Progenitor cell of endocrine pancreas (in vitro differentiated cells): ENCODE measurements at regions not wholly inside any gene's neighbourhood (a gene's known extent, or its start where the extent isn't known, plus 50 kb on each side); places are given as distances from the start of the nearest gene placed in this dataset.

Experiments used
- DNase-seq: peaks from one replicate; pipeline ENCODE4 v3.0.0; 2021; ENCODE audit warnings: low spot score; ENCODE audit not compliant: unreplicated experiment
- H3K27ac Mint-ChIP-seq: 2 replicates; pipeline ENCODE4 v1.8.0; 2021; ENCODE audit warnings: mild to moderate bottlenecking, moderate library complexity, mixed read lengths
- H3K27me3 Mint-ChIP-seq: 2 replicates; pipeline ENCODE4 v1.8.0; 2021; ENCODE audit warnings: mixed read lengths
- H3K36me3 Mint-ChIP-seq: 2 replicates; pipeline ENCODE4 v1.8.0; 2022; ENCODE audit warnings: mixed read lengths; ENCODE audit not compliant: insufficient read depth
- H3K4me1 Mint-ChIP-seq: 2 replicates; pipeline ENCODE4 v1.8.0; 2021; ENCODE audit warnings: low read depth, mixed read lengths
- H3K4me3 Mint-ChIP-seq: 2 replicates; pipeline ENCODE4 v1.8.0; 2021; ENCODE audit warnings: low read depth, mild to moderate bottlenecking, moderate library complexity, mixed read lengths
- H3K9me3 Mint-ChIP-seq: 2 replicates; pipeline ENCODE4 v1.8.0; 2021; ENCODE audit warnings: low read depth, mixed read lengths
- TF ChIP-seq, protein P1 (sequence below): fragments of 200-600 bp; sonication (generic); IDR thresholded peaks from one replicate; pipeline ENCODE4 v1.5.0; 2021; ENCODE audit warnings: antibody characterized with exemption, mild to moderate bottlenecking; ENCODE audit not compliant: unreplicated experiment

DNA sequence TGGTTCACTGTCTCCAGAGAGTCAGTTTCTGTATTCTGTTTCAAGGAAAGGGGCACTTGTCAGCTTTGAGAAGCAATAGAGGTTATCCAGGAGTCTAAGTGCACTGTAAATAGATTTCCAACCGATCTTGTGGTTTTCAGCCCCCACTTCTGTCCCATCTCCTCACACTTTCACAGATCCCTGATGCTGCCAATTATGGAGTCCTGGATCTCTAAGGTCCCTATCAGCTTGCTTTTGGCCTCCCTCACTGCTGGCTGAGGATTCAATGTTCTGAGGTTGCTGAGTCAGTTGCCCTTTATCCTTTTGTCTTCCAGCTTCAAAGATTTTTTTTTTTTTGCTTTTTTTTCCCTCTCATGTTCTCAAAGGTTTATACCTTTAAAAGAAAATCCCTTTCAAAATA, 98.4 kb downstream of the DIRAS3 start:
- Mint-ChIP-seq H3K27me3 (no peaks in the 10 kb centered on the region), H3K36me3 (no peaks in the 10 kb centered on the region), H3K9me3 (no peaks in the 10 kb centered on the region), H3K27ac (no peak overlapping the region), H3K4me3 (no peak overlapping the region), H3K4me1 (peaks cover 2% of the 10 kb centered on the region)
- no peak for DNase-seq
- TF ChIP-seq, protein P1, sequence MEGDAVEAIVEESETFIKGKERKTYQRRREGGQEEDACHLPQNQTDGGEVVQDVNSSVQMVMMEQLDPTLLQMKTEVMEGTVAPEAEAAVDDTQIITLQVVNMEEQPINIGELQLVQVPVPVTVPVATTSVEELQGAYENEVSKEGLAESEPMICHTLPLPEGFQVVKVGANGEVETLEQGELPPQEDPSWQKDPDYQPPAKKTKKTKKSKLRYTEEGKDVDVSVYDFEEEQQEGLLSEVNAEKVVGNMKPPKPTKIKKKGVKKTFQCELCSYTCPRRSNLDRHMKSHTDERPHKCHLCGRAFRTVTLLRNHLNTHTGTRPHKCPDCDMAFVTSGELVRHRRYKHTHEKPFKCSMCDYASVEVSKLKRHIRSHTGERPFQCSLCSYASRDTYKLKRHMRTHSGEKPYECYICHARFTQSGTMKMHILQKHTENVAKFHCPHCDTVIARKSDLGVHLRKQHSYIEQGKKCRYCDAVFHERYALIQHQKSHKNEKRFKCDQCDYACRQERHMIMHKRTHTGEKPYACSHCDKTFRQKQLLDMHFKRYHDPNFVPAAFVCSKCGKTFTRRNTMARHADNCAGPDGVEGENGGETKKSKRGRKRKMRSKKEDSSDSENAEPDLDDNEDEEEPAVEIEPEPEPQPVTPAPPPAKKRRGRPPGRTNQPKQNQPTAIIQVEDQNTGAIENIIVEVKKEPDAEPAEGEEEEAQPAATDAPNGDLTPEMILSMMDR, result no peak

DNA sequence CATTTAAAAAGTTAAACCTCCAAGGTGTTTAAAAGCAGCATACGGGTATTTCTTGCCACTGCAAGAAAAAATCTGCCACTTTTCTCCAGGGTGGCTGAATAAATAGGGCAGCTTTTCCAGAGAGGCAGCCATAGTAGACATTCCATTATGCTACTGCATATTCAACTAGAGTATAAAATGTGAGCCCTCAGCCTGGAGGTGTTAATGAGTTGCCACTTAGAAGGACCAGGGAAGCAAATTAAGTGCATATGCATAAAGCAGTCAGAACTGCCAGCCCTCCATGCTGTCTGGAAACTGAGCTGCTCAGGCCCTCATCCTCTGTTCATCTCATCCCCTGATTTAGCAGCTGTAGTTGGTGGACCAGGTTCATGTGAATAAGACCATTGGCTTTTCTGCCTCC, 99.4 kb downstream of the DIRAS3 start:
- DNase-seq, result no peak
- H3K36me3 Mint-ChIP-seq, result no peaks in the 10 kb centered on the region
- H3K9me3 Mint-ChIP-seq, result no peaks in the 10 kb centered on the region
- TF ChIP-seq, protein P1, result no peak
- no peak overlapping the region for H3K4me3 Mint-ChIP-seq
- no peaks in the 10 kb centered on the region for H3K4me1 Mint-ChIP-seq
- no peaks in the 10 kb centered on the region for H3K27me3 Mint-ChIP-seq
- no peak overlapping the region for H3K27ac Mint-ChIP-seq

DNA sequence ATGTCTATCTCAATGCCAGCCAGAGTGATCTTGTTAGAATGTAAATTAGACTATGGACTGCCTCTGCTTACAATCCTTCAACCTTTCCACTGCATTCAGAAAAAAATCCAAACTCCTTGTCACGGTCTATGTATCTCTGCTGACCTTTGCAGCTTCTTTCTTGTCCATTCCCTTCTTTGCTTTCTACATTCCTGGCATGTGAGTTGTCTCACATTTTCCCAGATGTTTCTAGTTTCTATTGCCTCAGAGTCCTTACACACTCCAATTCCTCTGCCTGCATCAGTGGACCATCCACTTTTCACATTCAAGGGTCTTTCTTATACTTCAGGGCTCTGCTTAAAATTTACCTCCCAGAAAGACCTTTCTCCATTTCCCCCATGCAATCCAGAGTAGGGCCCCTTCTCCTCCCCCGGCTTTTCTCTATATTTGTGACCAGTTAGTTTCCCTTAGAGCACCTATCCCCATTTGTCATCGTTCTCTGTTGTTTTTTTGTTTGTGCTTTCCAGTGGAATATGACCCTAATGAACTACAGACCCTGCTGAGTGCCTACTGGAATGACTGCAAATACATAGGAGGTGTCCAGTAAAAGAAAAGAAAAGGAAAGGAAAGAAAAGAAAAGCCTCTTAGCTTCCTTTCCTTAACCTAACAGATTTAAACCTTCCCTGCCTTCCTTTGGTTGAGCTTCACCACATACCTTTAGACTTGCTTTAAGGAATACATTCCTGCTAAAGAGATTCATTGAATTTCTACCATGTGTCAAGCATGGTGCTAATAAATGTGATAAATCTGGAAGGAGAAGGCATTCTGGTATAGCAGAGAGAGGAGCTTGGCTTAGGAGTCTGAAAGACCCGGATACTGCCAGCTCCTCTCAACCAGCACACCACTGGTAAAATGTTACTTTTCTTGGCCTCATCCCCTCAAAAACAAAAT, 102.0 kb downstream of the DIRAS3 start:
- H3K4me3 Mint-ChIP-seq, result no peak overlapping the region
- H3K4me1 Mint-ChIP-seq, result no peaks in the 10 kb centered on the region
- no peaks in the 10 kb centered on the region for H3K9me3 Mint-ChIP-seq
- H3K27me3 Mint-ChIP-seq, result no peaks in the 10 kb centered on the region
- TF ChIP-seq, protein P1, result no peak
- no peak overlapping the region for H3K27ac Mint-ChIP-seq
- DNase-seq, result no peak
- H3K36me3 Mint-ChIP-seq, result no peaks in the 10 kb centered on the region

DNA sequence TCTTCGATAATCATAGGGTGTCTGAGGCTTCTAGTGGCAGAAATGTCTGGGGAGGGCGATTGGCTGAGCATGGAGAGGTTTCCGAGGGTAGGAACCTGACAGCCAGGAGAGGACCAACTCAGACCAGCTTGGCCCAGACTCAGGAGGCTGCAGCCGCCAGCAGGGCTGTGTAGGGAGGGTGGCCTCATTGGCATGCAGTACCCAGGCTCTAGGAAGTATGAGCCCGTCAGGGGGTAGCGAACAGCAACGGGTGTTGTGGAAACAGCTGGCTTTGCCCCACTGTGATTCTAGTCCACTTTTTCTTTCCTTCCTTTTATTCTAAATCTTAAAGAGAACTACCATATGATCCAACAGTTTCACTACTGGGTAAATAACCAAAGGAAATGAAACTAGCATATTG, 103.3 kb downstream of the DIRAS3 start:
- H3K27ac Mint-ChIP-seq, result no peak overlapping the region

DNA sequence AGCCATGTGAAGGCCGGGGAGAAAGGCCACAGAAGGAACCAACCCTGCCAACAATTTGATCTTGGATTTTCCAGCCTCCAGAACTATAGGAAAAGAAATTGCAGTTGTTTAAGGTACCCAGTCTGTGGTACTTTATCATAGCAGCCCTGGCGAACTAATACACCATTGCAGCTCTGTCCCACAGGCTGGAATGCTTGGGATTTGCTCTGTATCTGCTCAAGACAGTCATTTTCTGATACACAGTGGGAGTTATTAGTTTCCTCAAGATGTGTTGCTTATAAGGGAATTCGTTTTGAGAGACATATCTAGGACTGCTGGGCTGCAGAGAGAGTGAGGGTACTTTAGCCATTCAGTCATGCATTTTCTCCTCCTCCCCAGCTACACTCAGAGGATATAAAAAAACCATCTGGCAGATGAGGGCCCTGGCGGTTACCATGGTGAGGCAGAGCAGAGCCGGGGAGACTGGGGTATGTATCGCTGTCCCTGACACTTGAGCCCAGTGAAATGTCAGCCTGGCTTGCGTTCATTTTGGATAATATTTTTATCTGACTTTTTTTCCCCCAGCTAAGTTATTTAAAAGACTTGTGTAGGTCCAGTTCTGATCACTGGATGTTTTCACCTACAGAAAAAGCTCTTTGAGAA, 104.6 kb downstream of the DIRAS3 start:
- H3K9me3 Mint-ChIP-seq, result no peaks in the 10 kb centered on the region
- no peaks in the 10 kb centered on the region for H3K27me3 Mint-ChIP-seq
- H3K4me3 Mint-ChIP-seq, result no peak overlapping the region
- H3K36me3 Mint-ChIP-seq, result no peaks in the 10 kb centered on the region
- no peak for DNase-seq
- H3K27ac Mint-ChIP-seq, result no peak overlapping the region
- H3K4me1 Mint-ChIP-seq, result no peaks in the 10 kb centered on the region
- TF ChIP-seq, protein P1, result no peak

More for the DNA sequence above, 103.3 kb downstream of the DIRAS3 start:
- no peaks in the 10 kb centered on the region for H3K36me3 Mint-ChIP-seq
- no peaks in the 10 kb centered on the region for H3K4me1 Mint-ChIP-seq
- no peak overlapping the region for H3K4me3 Mint-ChIP-seq
- no peak for DNase-seq
- H3K9me3 Mint-ChIP-seq, result no peaks in the 10 kb centered on the region
- no peaks in the 10 kb centered on the region for H3K27me3 Mint-ChIP-seq
- TF ChIP-seq, protein P1, result no peak
